HG03108 (cell line): ENCODE measurements at regions not wholly inside any gene's neighbourhood (a gene's known extent, or its start where the extent isn't known, plus 50 kb on each side); places are given as distances from the start of the nearest gene placed in this dataset.

Experiments
- ATAC-seq: cut with Tn5 transposase; IDR thresholded peaks from one replicate; pipeline ENCODE4 v1.9.1; 2021; ENCODE audit warnings: moderate library complexity; ENCODE audit not compliant: unreplicated experiment

DNA sequence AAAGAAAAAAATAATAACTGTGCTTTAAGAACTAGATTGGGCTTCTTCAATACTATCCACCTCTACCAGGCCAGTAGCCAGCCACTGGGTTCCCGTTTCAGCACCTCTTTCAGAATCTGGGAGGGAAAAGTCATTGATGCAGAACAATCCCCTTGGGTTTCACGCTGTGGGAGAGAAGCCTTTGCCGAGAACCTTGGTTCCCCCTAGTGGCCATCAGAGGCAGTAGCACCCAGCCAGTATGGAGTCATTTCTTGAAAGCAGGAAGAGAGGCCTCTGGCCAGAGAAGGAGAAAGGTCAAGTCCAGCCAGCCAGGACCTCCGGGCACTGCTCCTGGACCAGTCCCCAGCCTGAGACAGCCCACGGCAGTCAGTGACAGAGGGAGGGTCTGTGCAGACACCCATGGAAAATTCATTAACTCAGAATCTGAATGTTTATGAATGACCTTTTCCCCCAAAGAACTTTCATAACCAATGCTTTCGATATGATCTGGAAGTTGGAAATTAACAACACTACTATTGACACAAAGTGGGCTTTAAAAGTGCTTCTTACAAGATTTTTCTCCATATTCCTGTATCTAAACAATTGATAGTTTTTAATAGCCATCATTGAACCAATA lies 51.2 kb upstream of the CDH5 start:
- peak; percentile 83 for ATAC-seq

- ATAC-seq, result no peak
Measured at GRCh38 chr16:66311306-66311705, 55.2 kb upstream of the CDH5 start.

- no peak for ATAC-seq
Measured at GRCh38 chr16:66309215-66309807, 57.2 kb upstream of the CDH5 start.

GRCh38 chr16:66308096-66308495 lies 58.4 kb upstream of the CDH5 start:
- ATAC-seq, result no peak

- ATAC-seq, result no peak
Measured at GRCh38 chr16:66306366-66307150, 59.9 kb upstream of the CDH5 start.

DNA sequence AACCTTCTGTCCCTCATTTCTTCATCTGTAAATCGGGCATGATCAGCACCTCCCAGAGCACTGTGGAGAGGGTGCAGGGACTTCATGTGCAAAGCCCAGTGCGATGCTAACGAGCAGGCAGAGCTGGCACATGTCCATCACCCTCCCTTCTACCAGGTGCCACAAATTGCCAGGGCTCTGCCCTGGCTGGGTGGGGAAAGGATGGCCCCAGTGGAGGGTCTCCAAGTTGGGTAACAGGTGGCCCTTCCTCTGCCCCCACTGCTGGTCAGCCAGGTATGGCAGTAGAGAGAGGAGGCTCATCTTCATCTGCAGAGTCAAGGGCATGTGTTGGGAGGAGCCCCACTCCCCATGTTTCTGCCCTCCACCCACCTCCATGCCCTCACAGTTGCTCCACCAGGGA lies 61.5 kb upstream of the CDH5 start:
- no peak for ATAC-seq

DNA sequence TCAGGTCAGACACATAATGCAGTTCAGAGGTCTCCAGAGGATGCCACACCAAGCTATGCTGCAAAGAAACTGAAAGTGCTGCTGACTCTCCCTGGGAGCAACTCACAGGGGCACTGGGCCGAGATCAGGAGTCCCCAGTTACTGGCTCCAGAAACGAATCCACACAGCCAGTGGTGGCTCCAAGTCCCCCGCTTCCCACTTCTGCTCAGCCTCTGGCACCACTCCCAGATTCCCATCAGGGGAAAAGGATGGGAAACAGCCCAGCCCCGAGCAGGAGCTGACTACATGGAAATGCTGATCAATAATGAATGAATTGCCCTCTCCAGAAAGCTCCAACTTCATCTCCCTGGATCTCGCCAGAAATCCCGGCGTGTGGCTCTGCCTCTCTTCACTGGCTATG lies 62.3 kb upstream of the CDH5 start:
- no peak for ATAC-seq

- ATAC-seq, result no peak
Measured at GRCh38 chr16:66300501-66300900, 66.0 kb upstream of the CDH5 start.

GRCh38 chr16:66300037-66300436 lies 66.5 kb upstream of the CDH5 start:
- ATAC-seq, result no peak

GRCh38 chr16:66299349-66299748 lies 67.1 kb upstream of the CDH5 start:
- ATAC-seq, result no peak

GRCh38 chr16:66298571-66299120 lies 67.8 kb upstream of the CDH5 start:
- ATAC-seq, result no peak

DNA sequence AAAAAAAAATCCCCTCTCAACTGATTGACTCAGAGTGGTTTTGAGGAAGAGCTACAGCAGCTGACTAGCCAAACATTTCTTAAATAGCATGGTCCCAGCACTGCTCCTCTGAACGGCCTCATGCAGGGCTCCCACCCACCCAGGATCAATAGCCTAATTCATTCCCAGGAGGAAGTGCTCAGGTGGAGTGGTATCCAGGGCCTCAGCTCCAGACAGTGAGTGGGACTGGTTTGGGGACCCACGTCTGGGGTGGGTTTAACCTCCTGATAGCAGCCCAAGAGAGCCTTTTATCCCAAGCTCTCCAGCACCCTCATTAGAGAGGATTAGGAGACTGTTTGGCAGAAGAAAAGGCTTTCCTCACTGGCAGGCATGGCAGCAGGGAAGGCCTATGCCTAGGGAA lies 68.5 kb upstream of the CDH5 start:
- ATAC-seq, result no peak

DNA sequence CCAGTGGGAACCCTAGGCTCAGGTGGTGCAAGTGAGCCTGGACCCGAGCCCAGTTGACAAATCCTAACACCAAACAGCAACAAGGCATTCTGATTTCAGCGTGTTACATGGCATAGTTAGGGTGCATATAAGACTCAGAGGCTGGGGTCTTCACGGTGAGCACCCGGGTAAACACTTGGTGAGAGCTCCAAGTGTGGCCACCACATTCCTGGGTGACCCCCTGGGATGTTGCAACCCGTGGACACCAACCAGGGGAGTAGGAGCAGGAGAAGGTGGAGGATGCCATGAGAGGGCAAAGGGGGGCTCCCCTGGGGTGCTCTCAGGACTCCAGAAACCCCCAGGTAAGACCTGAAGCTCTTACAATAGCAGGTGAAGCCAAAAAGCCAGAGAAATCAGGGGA lies 69.9 kb upstream of the CDH5 start:
- ATAC-seq, result no peak

- ATAC-seq, result no peak
Measured at GRCh38 chr16:66295761-66296546, 70.5 kb upstream of the CDH5 start.

GRCh38 chr16:66295213-66295612 lies 71.3 kb upstream of the CDH5 start:
- ATAC-seq, result no peak

DNA sequence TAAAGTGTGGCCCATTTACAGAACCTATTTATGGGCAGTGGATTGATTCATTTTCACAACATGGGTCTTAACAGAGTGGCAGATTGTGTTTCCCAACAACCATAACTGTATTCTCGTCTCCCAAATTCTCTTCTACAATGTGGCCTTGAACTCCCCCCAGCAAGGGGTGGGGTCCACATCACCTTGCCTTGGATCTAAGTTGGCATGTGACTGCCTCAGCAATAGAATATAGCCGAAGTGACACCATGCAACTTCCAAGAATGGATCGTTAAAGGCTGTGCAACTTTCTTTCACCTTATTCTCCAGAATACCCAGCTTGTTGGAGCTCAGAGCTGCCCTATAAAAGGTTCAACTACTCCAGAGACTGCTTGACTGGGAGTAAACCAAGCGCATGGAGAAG lies 72.0 kb upstream of the CDH5 start:
- ATAC-seq, result no peak

- ATAC-seq, result no peak
Measured at GRCh38 chr16:66293932-66294331, 72.6 kb upstream of the CDH5 start.

DNA sequence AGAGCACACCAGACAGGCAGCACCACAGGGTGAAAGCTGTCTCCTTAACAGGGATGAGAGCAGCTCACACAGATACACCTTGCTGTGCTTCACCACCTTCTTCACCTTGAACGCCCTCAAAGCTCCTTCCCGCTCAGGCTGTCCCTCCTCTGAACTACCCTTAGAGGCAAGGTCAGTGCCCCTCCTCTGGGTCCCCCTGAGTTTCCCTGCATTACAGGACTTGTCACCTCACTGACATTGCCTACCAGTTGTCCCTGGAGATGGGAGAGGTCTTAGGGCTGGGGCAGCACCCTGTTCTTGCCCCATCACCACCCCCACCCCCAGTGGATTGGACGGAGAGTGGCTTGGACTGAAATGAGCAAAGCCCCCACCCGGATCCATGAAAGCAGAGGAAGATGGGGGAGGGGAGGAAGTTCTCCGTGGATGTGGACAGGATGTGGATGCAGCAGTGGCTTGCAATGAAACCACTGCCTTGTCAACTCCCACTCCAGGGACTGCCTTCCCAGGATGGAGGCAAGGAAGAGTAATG lies 73.2 kb upstream of the CDH5 start:
- ATAC-seq, result no peak

GRCh38 chr16:66292241-66292935 lies 74.1 kb upstream of the CDH5 start:
- ATAC-seq, result no peak

GRCh38 chr16:66291833-66292232 lies 74.7 kb upstream of the CDH5 start:
- ATAC-seq, result no peak
